HCT116 (cell line): ENCODE measurements at regions not wholly inside any gene's neighbourhood (a gene's known extent, or its start where the extent isn't known, plus 50 kb on each side); places are given as distances from the start of the nearest gene placed in this dataset.

Source experiments
- ATF3 ChIP-seq: IDR thresholded peaks from 2 replicates; pipeline ENCODE4 v1.6.1; 2012
- CEBPB ChIP-seq: IDR thresholded peaks from 2 replicates; pipeline ENCODE4 v1.6.1; 2012; ENCODE audit warnings: low read depth
- CTCF ChIP-seq, 3 experiments: fragments of 200-600 bp in 1 of 3; sonication (generic) in 1 of 3; IDR thresholded peaks in 2 of 3; conservative IDR thresholded peaks in 1 of 3; 2 replicates each; pipeline ENCODE4 v1.5.1; 2012 to 2017; ENCODE audit warnings: low read depth in 2 of 3, low read length in 2 of 3, antibody characterized with exemption in 1 of 3, borderline replicate concordance in 1 of 3, control low read depth in 1 of 3, mild to moderate bottlenecking in 1 of 3, mixed read lengths in 1 of 3, mixed run types in 1 of 3, moderate library complexity in 1 of 3; ENCODE audit not compliant: insufficient read depth in 1 of 3
- EZH2phosphoT487 ChIP-seq: fragments of 200-600 bp; IDR thresholded peaks from 2 replicates; pipeline ENCODE4 v1.6.1; 2018; ENCODE audit warnings: antibody characterized with exemption, borderline replicate concordance
- MAX ChIP-seq: IDR thresholded peaks from 2 replicates; pipeline ENCODE4 v1.6.1; 2012
- POLR2A ChIP-seq: IDR thresholded peaks from 2 replicates; pipeline ENCODE4 v1.7.0; 2011; ENCODE audit warnings: borderline replicate concordance; ENCODE audit not compliant: insufficient read depth, insufficient read length; ENCODE audit errors: extremely low read depth
- ZBTB33 ChIP-seq: IDR thresholded peaks from 2 replicates; pipeline ENCODE4 v1.6.1; 2011; ENCODE audit warnings: mild to moderate bottlenecking, low read length, moderate library complexity; ENCODE audit not compliant: insufficient replicate concordance; ENCODE audit errors: extremely low read depth
- ZFX ChIP-seq: fragments of 450-650 bp; IDR thresholded peaks from 2 replicates; pipeline ENCODE4 v1.6.1; 2017
- TF ChIP-seq, protein P1 (sequence below): IDR thresholded peaks from 2 replicates; pipeline ENCODE4 v1.6.1; 2012; ENCODE audit warnings: low read depth

DNA sequence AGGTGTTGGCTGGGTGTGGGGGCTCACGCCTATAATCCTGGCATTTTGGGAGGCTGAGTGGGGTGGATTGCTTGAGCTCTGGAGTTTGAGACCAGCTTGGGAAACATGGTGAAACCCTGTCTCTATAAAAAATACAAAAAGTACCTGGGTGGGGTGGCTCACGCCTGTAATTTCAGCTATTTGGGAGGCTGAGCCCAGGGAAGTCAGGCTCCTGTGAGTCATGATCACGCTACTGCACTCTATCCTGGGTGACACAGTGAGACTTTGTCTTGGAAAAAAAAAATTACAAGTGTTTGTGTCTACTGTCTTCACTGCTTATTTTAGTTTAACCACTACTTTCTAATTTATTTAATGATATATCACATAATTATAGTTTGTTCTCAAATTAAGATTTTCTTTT is 62.7 kb upstream of the DOCK10 start:
- TF ChIP-seq POLR2A (no peak), ZBTB33 (no peak), ATF3 (no peak), CTCF (IDR thresholded peaks at IDR 0.05 in 2 of 3, conservative IDR thresholded peaks at IDR 0.05 in 1 of 3; ENCODE audit: borderline replicate concordance in 1 of 3, insufficient read depth in 1 of 3, low read depth in 2 of 3, low read length in 2 of 3) (no peak), ZFX (no peak), MAX (no peak), CEBPB (no peak), EZH2phosphoT487 (no peak)
- TF ChIP-seq, protein P1, sequence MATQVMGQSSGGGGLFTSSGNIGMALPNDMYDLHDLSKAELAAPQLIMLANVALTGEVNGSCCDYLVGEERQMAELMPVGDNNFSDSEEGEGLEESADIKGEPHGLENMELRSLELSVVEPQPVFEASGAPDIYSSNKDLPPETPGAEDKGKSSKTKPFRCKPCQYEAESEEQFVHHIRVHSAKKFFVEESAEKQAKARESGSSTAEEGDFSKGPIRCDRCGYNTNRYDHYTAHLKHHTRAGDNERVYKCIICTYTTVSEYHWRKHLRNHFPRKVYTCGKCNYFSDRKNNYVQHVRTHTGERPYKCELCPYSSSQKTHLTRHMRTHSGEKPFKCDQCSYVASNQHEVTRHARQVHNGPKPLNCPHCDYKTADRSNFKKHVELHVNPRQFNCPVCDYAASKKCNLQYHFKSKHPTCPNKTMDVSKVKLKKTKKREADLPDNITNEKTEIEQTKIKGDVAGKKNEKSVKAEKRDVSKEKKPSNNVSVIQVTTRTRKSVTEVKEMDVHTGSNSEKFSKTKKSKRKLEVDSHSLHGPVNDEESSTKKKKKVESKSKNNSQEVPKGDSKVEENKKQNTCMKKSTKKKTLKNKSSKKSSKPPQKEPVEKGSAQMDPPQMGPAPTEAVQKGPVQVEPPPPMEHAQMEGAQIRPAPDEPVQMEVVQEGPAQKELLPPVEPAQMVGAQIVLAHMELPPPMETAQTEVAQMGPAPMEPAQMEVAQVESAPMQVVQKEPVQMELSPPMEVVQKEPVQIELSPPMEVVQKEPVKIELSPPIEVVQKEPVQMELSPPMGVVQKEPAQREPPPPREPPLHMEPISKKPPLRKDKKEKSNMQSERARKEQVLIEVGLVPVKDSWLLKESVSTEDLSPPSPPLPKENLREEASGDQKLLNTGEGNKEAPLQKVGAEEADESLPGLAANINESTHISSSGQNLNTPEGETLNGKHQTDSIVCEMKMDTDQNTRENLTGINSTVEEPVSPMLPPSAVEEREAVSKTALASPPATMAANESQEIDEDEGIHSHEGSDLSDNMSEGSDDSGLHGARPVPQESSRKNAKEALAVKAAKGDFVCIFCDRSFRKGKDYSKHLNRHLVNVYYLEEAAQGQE: no peak
